PFSK-1 (cell line): ENCODE measurements at regions not wholly inside any gene's neighbourhood (a gene's known extent, or its start where the extent isn't known, plus 50 kb on each side); places are given as distances from the start of the nearest gene placed in this dataset.

ENCODE experiments used
- FOXP2 ChIP-seq: optimal IDR thresholded peaks from 2 replicates; pipeline ENCODE3; 2011; ENCODE audit warnings: borderline replicate concordance, control low read depth, inconsistent platforms; ENCODE audit not compliant: insufficient read depth; ENCODE audit errors: extremely low read length, extremely low read depth
- POLR2AphosphoS5 ChIP-seq: IDR thresholded peaks from 2 replicates; pipeline ENCODE4 v1.6.1; 2012; ENCODE audit warnings: low read depth, mild to moderate bottlenecking, control low read depth, low read length, moderate library complexity
- REST ChIP-seq, 2 experiments: IDR thresholded peaks; 2 replicates each; pipeline versions ENCODE4 v1.6.1 to v1.8.0; 2011 to 2012; ENCODE audit warnings: low read depth in 2 of 2, low read length in 2 of 2, control low read depth in 1 of 2, inconsistent platforms in 1 of 2, mild to moderate bottlenecking in 1 of 2, moderate library complexity in 1 of 2; ENCODE audit not compliant: insufficient read depth in 1 of 2
- SIN3A ChIP-seq: IDR thresholded peaks from 2 replicates; pipeline ENCODE4 v1.6.1; 2012; ENCODE audit warnings: mild to moderate bottlenecking, low read length, moderate library complexity, borderline replicate concordance; ENCODE audit not compliant: insufficient read depth
- TAF1 ChIP-seq: IDR thresholded peaks from 2 replicates; pipeline ENCODE4 v1.6.1; 2012; ENCODE audit warnings: low read length, control low read depth, borderline replicate concordance; ENCODE audit not compliant: insufficient read depth

- no peak for TF ChIP-seq REST (IDR thresholded peaks at IDR 0.05; ENCODE audit: insufficient read depth in 1 of 2, low read depth in 2 of 2, low read length in 2 of 2)
- TF ChIP-seq POLR2AphosphoS5 = no peak
- no peak for TF ChIP-seq TAF1
- TF ChIP-seq FOXP2 = no peak
- TF ChIP-seq SIN3A = no peak
These were observed 92.2 kb downstream of the LINGO1 start for GRCh38 chr15:77540312-77541060.
